RWPE2 (cell line): ENCODE measurements at regions not wholly inside any gene's neighbourhood (a gene's known extent, or its start where the extent isn't known, plus 50 kb on each side); places are given as distances from the start of the nearest gene placed in this dataset.

Source experiments
- ATAC-seq: fragments of 200-7000 bp; cut with Tn5 transposase; 3 replicates; pipeline ENCODE4 v1.9.1; 2021; ENCODE audit warnings: low read depth
- DNase-seq: peaks from one replicate; pipeline ENCODE4 v3.0.0-alpha.2; 2020; ENCODE audit warnings: low spot score
- H3K27ac ChIP-seq: fragments of 450-650 bp; 2 replicates; pipeline ENCODE4 v1.5.1; 2017; ENCODE audit warnings: mild to moderate bottlenecking; ENCODE audit not compliant: poor library complexity, severe bottlenecking
- H3K27me3 ChIP-seq: fragments of 250-450 bp; sonication (Bioruptor Pico); 2 replicates; pipeline ENCODE4 v1.5.1; 2021; ENCODE audit warnings: mild to moderate bottlenecking, moderate library complexity; ENCODE audit not compliant: insufficient read depth, poor library complexity, severe bottlenecking
- H3K36me3 ChIP-seq: fragments of 250-450 bp; sonication (Bioruptor Pico); 2 replicates; pipeline ENCODE4 v1.5.1; 2020; ENCODE audit warnings: low read depth, mild to moderate bottlenecking, moderate library complexity
- H3K4me1 ChIP-seq: fragments of 250-450 bp; sonication (Bioruptor Pico); 2 replicates; pipeline ENCODE4 v1.5.1; 2021; ENCODE audit warnings: mild to moderate bottlenecking, moderate library complexity; ENCODE audit not compliant: insufficient read depth, poor library complexity, severe bottlenecking
- H3K4me3 ChIP-seq: fragments of 250-450 bp; sonication (Bioruptor Pico); 2 replicates; pipeline ENCODE4 v1.5.1; 2021; ENCODE audit warnings: mild to moderate bottlenecking, moderate library complexity; ENCODE audit not compliant: severe bottlenecking
- H3K9me3 ChIP-seq: fragments of 250-450 bp; sonication (Bioruptor Pico); 2 replicates; pipeline ENCODE4 v1.5.1; 2021; ENCODE audit warnings: mild to moderate bottlenecking, moderate library complexity; ENCODE audit not compliant: severe bottlenecking
- TF ChIP-seq, protein P1 (sequence below): fragments of 450-650 bp; IDR thresholded peaks from one replicate; pipeline ENCODE4 v1.5.1; 2017; ENCODE audit warnings: mild to moderate bottlenecking, moderate library complexity; ENCODE audit not compliant: poor library complexity, severe bottlenecking

DNA sequence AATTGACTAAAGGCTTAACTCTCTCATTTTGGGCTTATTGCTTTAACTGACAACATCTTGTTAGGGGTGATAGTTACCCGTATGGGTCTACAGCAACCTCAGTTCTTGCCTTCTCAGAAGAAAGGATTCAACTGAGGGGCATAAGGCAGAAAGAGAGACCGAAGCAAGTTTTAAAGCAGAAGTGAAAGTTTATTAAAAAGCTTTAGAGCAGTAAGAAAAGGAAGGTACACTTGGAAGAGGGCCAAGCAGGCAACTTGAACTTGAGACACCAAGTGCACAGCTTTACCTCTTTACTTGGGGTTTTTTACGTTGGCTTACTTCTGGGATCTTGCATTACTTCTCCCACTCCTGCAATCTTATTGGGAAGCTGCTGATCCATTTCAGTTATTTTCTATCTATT, 246.9 kb upstream of the PRR20A start:
- no peak overlapping the region for H3K27ac ChIP-seq
- H3K36me3 ChIP-seq = no peaks in the 10 kb centered on the region
- DNase-seq = no peak
- H3K27me3 ChIP-seq = no peaks in the 10 kb centered on the region
- TF ChIP-seq, protein P1, sequence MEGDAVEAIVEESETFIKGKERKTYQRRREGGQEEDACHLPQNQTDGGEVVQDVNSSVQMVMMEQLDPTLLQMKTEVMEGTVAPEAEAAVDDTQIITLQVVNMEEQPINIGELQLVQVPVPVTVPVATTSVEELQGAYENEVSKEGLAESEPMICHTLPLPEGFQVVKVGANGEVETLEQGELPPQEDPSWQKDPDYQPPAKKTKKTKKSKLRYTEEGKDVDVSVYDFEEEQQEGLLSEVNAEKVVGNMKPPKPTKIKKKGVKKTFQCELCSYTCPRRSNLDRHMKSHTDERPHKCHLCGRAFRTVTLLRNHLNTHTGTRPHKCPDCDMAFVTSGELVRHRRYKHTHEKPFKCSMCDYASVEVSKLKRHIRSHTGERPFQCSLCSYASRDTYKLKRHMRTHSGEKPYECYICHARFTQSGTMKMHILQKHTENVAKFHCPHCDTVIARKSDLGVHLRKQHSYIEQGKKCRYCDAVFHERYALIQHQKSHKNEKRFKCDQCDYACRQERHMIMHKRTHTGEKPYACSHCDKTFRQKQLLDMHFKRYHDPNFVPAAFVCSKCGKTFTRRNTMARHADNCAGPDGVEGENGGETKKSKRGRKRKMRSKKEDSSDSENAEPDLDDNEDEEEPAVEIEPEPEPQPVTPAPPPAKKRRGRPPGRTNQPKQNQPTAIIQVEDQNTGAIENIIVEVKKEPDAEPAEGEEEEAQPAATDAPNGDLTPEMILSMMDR = no peak
- no peaks in the 10 kb centered on the region for H3K4me1 ChIP-seq
- no peaks in the 10 kb centered on the region for H3K9me3 ChIP-seq
- no peak overlapping the region for H3K4me3 ChIP-seq
- ATAC-seq = no peak

- Histone ChIP-seq H3K4me1 (no peaks in the 10 kb centered on the region), H3K27me3 (no peaks in the 10 kb centered on the region), H3K4me3 (no peak overlapping the region), H3K9me3 (no peaks in the 10 kb centered on the region), H3K36me3 (no peaks in the 10 kb centered on the region), H3K27ac (no peak overlapping the region)
- TF ChIP-seq, protein P1 = no peak
- DNase-seq (no peak), ATAC-seq (no peak)
These were observed 240.0 kb upstream of the PRR20A start for GRCh38 chr13:56900549-56901279.

GRCh38 chr13:56902276-56902675, 238.4 kb upstream of the PRR20A start:
- TF ChIP-seq, protein P1 = no peak
- DNase-seq (no peak), ATAC-seq (no peak)
- no peaks in the 10 kb centered on the region for H3K4me1 ChIP-seq
- no peaks in the 10 kb centered on the region for H3K9me3 ChIP-seq
- no peak overlapping the region for H3K27ac ChIP-seq
- H3K27me3 ChIP-seq = no peaks in the 10 kb centered on the region
- H3K36me3 ChIP-seq = no peaks in the 10 kb centered on the region
- no peak overlapping the region for H3K4me3 ChIP-seq

DNA sequence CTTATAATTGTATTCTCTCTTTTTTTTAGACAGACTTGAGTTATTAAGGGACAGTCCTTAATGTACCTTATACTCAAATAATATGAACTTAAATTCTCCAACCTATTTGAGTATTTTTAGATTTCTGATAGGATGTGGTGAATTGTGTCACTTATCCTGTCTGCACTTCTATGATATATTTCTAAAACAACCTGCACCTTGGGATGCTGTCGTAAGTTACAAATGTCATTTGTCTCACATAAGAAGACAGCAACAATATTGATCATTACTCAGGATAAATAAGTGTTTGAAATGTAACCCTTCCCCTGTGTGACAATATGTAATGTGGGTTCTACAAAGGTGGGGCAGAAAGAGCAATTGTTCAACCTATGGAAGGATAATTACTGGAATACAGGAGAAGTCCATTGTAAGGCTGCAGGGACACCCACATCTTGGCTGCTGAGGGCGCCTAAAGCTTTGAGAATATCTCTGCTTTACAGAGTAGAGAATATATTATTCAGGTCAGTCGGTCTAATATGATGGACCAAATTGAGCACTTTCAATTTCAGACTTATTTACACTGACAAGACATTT, 236.9 kb upstream of the PRR20A start:
- no peaks in the 10 kb centered on the region for H3K36me3 ChIP-seq
- no peaks in the 10 kb centered on the region for H3K9me3 ChIP-seq
- TF ChIP-seq, protein P1 = no peak
- ATAC-seq (no peak), DNase-seq (no peak)
- H3K27me3 ChIP-seq = no peaks in the 10 kb centered on the region
- H3K4me3 ChIP-seq = no peak overlapping the region
- no peaks in the 10 kb centered on the region for H3K4me1 ChIP-seq
- H3K27ac ChIP-seq = no peak overlapping the region

- Histone ChIP-seq H3K4me1 (no peaks in the 10 kb centered on the region), H3K36me3 (no peaks in the 10 kb centered on the region), H3K27me3 (no peaks in the 10 kb centered on the region), H3K27ac (no peak overlapping the region), H3K9me3 (no peaks in the 10 kb centered on the region), H3K4me3 (no peak overlapping the region)
- ATAC-seq (no peak), DNase-seq (no peak)
- TF ChIP-seq, protein P1 = no peak
These were observed 233.8 kb upstream of the PRR20A start for GRCh38 chr13:56906909-56907308.
